Loucy (cell line): ENCODE measurements at regions not wholly inside any gene's neighbourhood (a gene's known extent, or its start where the extent isn't known, plus 50 kb on each side); places are given as distances from the start of the nearest gene placed in this dataset.
"Not testable (repeated sequence)": the region's sequence is repeated elsewhere in the genome, so short reads cannot be mapped to it uniquely, and the experiment has no call there.

Experiments
- H2AFZ ChIP-seq: fragments of 200-600 bp; sonication (generic); 2 replicates; pipeline ENCODE4 v1.6.0; 2016; ENCODE audit warnings: antibody characterized with exemption, mild to moderate bottlenecking, low read length, moderate library complexity
- H3F3A ChIP-seq: fragments of 200-600 bp; 2 replicates; pipeline ENCODE4 v1.6.0; 2016; ENCODE audit warnings: antibody characterized with exemption, low read depth, mild to moderate bottlenecking
- H3K27me3 ChIP-seq: fragments of 200-600 bp; sonication (generic); 2 replicates; pipeline ENCODE4 v1.6.1; 2014; ENCODE audit warnings: low read length, mild to moderate bottlenecking; ENCODE audit not compliant: insufficient read depth, poor library complexity, severe bottlenecking
- H3K36me3 ChIP-seq: fragments of 200-600 bp; sonication (generic); 2 replicates; pipeline ENCODE4 v1.6.1; 2016; ENCODE audit warnings: low read length; ENCODE audit not compliant: insufficient read depth
- H3K4me1 ChIP-seq: fragments of 200-600 bp; sonication (generic); 2 replicates; pipeline ENCODE4 v1.5.1; 2014; ENCODE audit warnings: low read length, mild to moderate bottlenecking; ENCODE audit not compliant: insufficient read depth, poor library complexity, severe bottlenecking
- H3K4me2 ChIP-seq: fragments of 200-600 bp; sonication (generic); 2 replicates; pipeline ENCODE4 v1.6.0; 2014; ENCODE audit warnings: antibody characterized with exemption, low read length, low read depth, mild to moderate bottlenecking; ENCODE audit not compliant: poor library complexity, severe bottlenecking
- H3K4me3 ChIP-seq: fragments of 200-600 bp; sonication (generic); 2 replicates; pipeline ENCODE4 v1.5.1; 2014; ENCODE audit warnings: low read length, mild to moderate bottlenecking, mixed read lengths; ENCODE audit not compliant: poor library complexity, severe bottlenecking
- H3K79me2 ChIP-seq: fragments of 200-600 bp; sonication (generic); 2 replicates; pipeline ENCODE4 v1.6.1; 2014; ENCODE audit warnings: low read length; ENCODE audit not compliant: insufficient read depth
- H3K9ac ChIP-seq: fragments of 200-600 bp; sonication (generic); 2 replicates; pipeline ENCODE4 v1.6.0; 2014; ENCODE audit warnings: mild to moderate bottlenecking, low read depth, low read length, moderate library complexity; ENCODE audit not compliant: poor library complexity, severe bottlenecking
- H3K9me2 ChIP-seq: fragments of 200-600 bp; sonication (generic); replicated peaks from 2 replicates; pipeline ENCODE4 v1.6.1; 2016; ENCODE audit warnings: low read depth, low read length, mixed read lengths
- H3K9me3 ChIP-seq: fragments of 200-600 bp; sonication (generic); 2 replicates; pipeline ENCODE4 v1.6.1; 2014; ENCODE audit warnings: mild to moderate bottlenecking, antibody characterized with exemption, low read length, low read depth; ENCODE audit not compliant: insufficient read depth
- H4K20me1 ChIP-seq: fragments of 200-600 bp; sonication (generic); 2 replicates; pipeline ENCODE4 v1.6.0; 2014; ENCODE audit warnings: antibody characterized with exemption, low read length, mild to moderate bottlenecking; ENCODE audit not compliant: insufficient read depth, poor library complexity, severe bottlenecking
- EZH2phosphoT487 ChIP-seq: fragments of 200-600 bp; IDR thresholded peaks from 2 replicates; pipeline ENCODE4 v1.6.1; 2018; ENCODE audit warnings: antibody characterized with exemption, mild to moderate bottlenecking, moderate library complexity, borderline replicate concordance
- TF ChIP-seq, protein P1 (sequence below): fragments of 200-600 bp; sonication (generic); conservative IDR thresholded peaks from 2 replicates; pipeline ENCODE4 v1.5.1; 2014; ENCODE audit warnings: mild to moderate bottlenecking, antibody characterized with exemption, low read length

DNA sequence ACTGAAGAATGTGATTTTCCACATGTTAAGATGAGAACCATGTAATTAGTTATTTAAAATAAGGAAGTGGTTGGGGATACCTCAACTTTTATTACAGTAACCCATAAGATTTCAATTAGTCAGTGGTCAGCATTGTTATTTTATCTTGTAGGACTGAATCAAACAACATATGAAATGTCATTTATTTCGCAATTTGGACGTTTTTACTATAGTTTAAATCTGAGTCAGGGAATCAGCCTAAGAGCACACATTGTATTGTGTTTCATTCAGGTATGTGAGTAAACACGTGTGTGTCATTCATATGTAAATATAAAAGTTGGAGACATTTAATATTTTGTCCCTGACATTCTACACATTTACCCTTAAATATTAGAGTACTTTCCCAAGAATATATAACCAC, 1418.7 kb downstream of the GRIK2 start:
- no peaks in the 10 kb centered on the region for H4K20me1 ChIP-seq
- TF ChIP-seq, protein P1, sequence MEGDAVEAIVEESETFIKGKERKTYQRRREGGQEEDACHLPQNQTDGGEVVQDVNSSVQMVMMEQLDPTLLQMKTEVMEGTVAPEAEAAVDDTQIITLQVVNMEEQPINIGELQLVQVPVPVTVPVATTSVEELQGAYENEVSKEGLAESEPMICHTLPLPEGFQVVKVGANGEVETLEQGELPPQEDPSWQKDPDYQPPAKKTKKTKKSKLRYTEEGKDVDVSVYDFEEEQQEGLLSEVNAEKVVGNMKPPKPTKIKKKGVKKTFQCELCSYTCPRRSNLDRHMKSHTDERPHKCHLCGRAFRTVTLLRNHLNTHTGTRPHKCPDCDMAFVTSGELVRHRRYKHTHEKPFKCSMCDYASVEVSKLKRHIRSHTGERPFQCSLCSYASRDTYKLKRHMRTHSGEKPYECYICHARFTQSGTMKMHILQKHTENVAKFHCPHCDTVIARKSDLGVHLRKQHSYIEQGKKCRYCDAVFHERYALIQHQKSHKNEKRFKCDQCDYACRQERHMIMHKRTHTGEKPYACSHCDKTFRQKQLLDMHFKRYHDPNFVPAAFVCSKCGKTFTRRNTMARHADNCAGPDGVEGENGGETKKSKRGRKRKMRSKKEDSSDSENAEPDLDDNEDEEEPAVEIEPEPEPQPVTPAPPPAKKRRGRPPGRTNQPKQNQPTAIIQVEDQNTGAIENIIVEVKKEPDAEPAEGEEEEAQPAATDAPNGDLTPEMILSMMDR, result no peak
- TF ChIP-seq EZH2phosphoT487, result no peak
- H3K9me3 ChIP-seq, result no peaks in the 10 kb centered on the region
- no peak overlapping the region for H3K4me2 ChIP-seq
- H3K4me3 ChIP-seq, result no peak overlapping the region
- no peak overlapping the region for H3K9ac ChIP-seq
- H3K27me3 ChIP-seq, result no peaks in the 10 kb centered on the region
- no peaks in the 10 kb centered on the region for H3K36me3 ChIP-seq
- H3K4me1 ChIP-seq, result no peaks in the 10 kb centered on the region
- no peak overlapping the region for H2AFZ ChIP-seq
- no peaks in the 10 kb centered on the region for H3K9me2 ChIP-seq
- no peaks in the 10 kb centered on the region for H3F3A ChIP-seq
- H3K79me2 ChIP-seq, result no peaks in the 10 kb centered on the region

GRCh38 chr6:102808944-102809505, 1415.5 kb downstream of the GRIK2 start:
- not testable (repeated sequence) for H3F3A ChIP-seq, H3K4me1 ChIP-seq, H3K27me3 ChIP-seq, H3K9ac ChIP-seq, H3K9me2 ChIP-seq, H3K4me3 ChIP-seq, H4K20me1 ChIP-seq, H3K4me2 ChIP-seq, H3K79me2 ChIP-seq, H3K9me3 ChIP-seq, H3K36me3 ChIP-seq, H2AFZ ChIP-seq

DNA sequence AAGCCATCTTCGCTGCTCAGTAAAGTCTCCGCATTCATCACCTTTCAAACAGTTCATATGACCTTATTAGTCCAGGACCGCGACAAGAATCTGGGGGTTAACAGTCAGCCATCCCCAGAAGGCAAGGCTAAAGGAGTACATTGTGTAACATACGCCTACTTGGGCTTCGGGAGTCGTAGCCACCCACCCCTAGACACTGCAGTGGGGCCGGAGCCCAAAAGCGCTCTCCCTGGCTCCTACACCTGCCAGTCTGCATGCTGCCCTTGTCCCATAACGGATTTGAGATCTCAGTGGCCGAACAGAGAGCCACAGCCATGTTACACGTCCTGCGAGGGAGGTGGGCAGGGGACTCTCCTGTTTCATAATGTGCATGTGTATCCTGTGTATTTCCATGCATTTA, 1405.5 kb downstream of the GRIK2 start:
- no peaks in the 10 kb centered on the region for H3K79me2 ChIP-seq
- H3K9ac ChIP-seq, result no peak overlapping the region
- H3F3A ChIP-seq, result no peaks in the 10 kb centered on the region
- no peak overlapping the region for H3K4me2 ChIP-seq
- H3K9me2 ChIP-seq, result no peaks in the 10 kb centered on the region
- H3K36me3 ChIP-seq, result no peaks in the 10 kb centered on the region
- H2AFZ ChIP-seq, result no peak overlapping the region
- H4K20me1 ChIP-seq, result no peaks in the 10 kb centered on the region
- no peaks in the 10 kb centered on the region for H3K4me1 ChIP-seq
- no peak for TF ChIP-seq EZH2phosphoT487
- TF ChIP-seq, protein P1, result no peak
- H3K27me3 ChIP-seq, result no peaks in the 10 kb centered on the region
- H3K9me3 ChIP-seq, result no peaks in the 10 kb centered on the region
- no peak overlapping the region for H3K4me3 ChIP-seq

- no peaks in the 10 kb centered on the region for H3F3A ChIP-seq
- no peaks in the 10 kb centered on the region for H3K9me2 ChIP-seq
- no peak overlapping the region for H3K4me3 ChIP-seq
- no peak for TF ChIP-seq EZH2phosphoT487
- TF ChIP-seq, protein P1, result no peak
- no peak overlapping the region for H3K9ac ChIP-seq
- H2AFZ ChIP-seq, result no peak overlapping the region
- no peaks in the 10 kb centered on the region for H3K79me2 ChIP-seq
- H4K20me1 ChIP-seq, result no peaks in the 10 kb centered on the region
- H3K4me2 ChIP-seq, result no peak overlapping the region
- H3K27me3 ChIP-seq, result no peaks in the 10 kb centered on the region
- no peaks in the 10 kb centered on the region for H3K9me3 ChIP-seq
- no peaks in the 10 kb centered on the region for H3K36me3 ChIP-seq
- no peaks in the 10 kb centered on the region for H3K4me1 ChIP-seq
Measured at GRCh38 chr6:102798636-102799035, 1405.1 kb downstream of the GRIK2 start.
